ENCODE measurements at regions not wholly inside any gene's neighbourhood (a gene's known extent, or its start where the extent isn't known, plus 50 kb on each side); places are given as distances from the start of the nearest gene placed in this dataset.

GRCh38 chr11:8330404-8330803 is 66.7 kb upstream of the LMO1 start:
- H3K4me3 ChIP-seq (ENCODE audit: control insufficient read depth in 1 of 7, extremely low read depth in 1 of 7, insufficient read depth in 4 of 7, low read depth in 2 of 7, low read length in 6 of 7): no peak overlapping the region
- DNase-seq: no peak
- ChIA-PET POLR2A (no interaction called here), CTCF (interaction anchor here (1.1 kb wide), 1 partner anchor 12 kb away, joined by 3 read pairs; no protein-coding TSS in a partner anchor)
- H3K4me1 ChIP-seq (ENCODE audit: control extremely low read depth in 1 of 4, control insufficient read depth in 4 of 4, insufficient read depth in 4 of 4, low read length in 3 of 4): peaks cover 0 to 31% (median 21%) of the 10 kb centered on the region in 4 experiments
- H3K9me3 ChIP-seq (ENCODE audit: control extremely low read depth in 1 of 5, control insufficient read depth in 4 of 5, insufficient read depth in 2 of 5, low read depth in 1 of 5, low read length in 4 of 5): no peaks in the 10 kb centered on the region
- no peak overlapping the region for H3K27ac ChIP-seq (ENCODE audit: insufficient read depth in 1 of 2, low read depth in 1 of 2, low read length in 2 of 2, poor library complexity in 1 of 2, severe bottlenecking in 2 of 2)
- H3K27me3 ChIP-seq (replicated peaks in 2 of 5; ENCODE audit: control insufficient read depth in 4 of 5, insufficient read depth in 5 of 5, low read length in 4 of 5): peaks cover 0 to 4% (median 0%) of the 10 kb centered on the region in 5 experiments
- H3K36me3 ChIP-seq (ENCODE audit: control insufficient read depth in 4 of 4, insufficient read depth in 4 of 4, low read length in 3 of 4): no peaks in the 10 kb centered on the region
- WGBS (ENCODE audit: insufficient coverage): 82% methylated on average over 6 of the region's 10 CpGs

GRCh38 chr11:8329847-8330361 is 66.2 kb upstream of the LMO1 start:
- 62% methylated on average over 16 of the region's 17 CpGs for WGBS (ENCODE audit: insufficient coverage)
- DNase-seq: no peak
- H3K4me1 ChIP-seq (ENCODE audit: control extremely low read depth in 1 of 4, control insufficient read depth in 4 of 4, insufficient read depth in 4 of 4, low read length in 3 of 4): peaks cover 0 to 31% (median 21%) of the 10 kb centered on the region in 4 experiments
- ChIA-PET CTCF (interaction anchor here (1.1 kb wide), 1 partner anchor 11 kb away, joined by 3 read pairs; no protein-coding TSS in a partner anchor), POLR2A (no interaction called here)
- no peaks in the 10 kb centered on the region for H3K9me3 ChIP-seq (ENCODE audit: control extremely low read depth in 1 of 5, control insufficient read depth in 4 of 5, insufficient read depth in 2 of 5, low read depth in 1 of 5, low read length in 4 of 5)
- no peak overlapping the region for H3K27ac ChIP-seq (ENCODE audit: insufficient read depth in 1 of 2, low read depth in 1 of 2, low read length in 2 of 2, poor library complexity in 1 of 2, severe bottlenecking in 2 of 2)
- H3K27me3 ChIP-seq (replicated peaks in 2 of 5; ENCODE audit: control insufficient read depth in 4 of 5, insufficient read depth in 5 of 5, low read length in 4 of 5): peaks cover 0 to 4% (median 0%) of the 10 kb centered on the region in 5 experiments
- no peak overlapping the region for H3K4me3 ChIP-seq (ENCODE audit: control insufficient read depth in 1 of 7, extremely low read depth in 1 of 7, insufficient read depth in 4 of 7, low read depth in 2 of 7, low read length in 6 of 7)
- no peaks in the 10 kb centered on the region for H3K36me3 ChIP-seq (ENCODE audit: control insufficient read depth in 4 of 4, insufficient read depth in 4 of 4, low read length in 3 of 4)

DNA sequence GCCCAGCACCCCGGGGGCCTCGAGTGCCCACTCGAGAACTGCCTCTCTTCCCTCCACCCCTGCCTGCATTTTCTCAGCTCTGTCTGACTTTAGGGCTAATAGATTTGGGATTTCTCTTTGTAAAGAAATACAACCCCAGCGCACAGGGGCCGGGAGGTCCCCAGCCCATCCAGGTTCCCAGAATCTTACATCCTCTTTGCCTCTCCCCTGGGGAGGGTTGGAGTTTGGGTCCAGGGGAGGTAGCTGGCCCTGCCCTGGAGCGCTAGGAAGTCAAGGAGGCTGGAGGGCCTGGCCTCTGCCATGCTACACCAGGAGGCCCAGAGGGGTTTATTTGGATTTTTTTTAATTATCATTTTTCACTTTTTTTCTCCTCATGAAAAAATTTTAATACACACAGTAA is 65.7 kb upstream of the LMO1 start:
- no peak for DNase-seq
- Histone ChIP-seq H3K27me3 (replicated peaks in 2 of 5; ENCODE audit: control insufficient read depth in 4 of 5, insufficient read depth in 5 of 5, low read length in 4 of 5) (peaks cover 0 to 4% (median 0%) of the 10 kb centered on the region in 5 experiments), H3K9me3 (ENCODE audit: control extremely low read depth in 1 of 5, control insufficient read depth in 4 of 5, insufficient read depth in 2 of 5, low read depth in 1 of 5, low read length in 4 of 5) (no peaks in the 10 kb centered on the region), H3K4me1 (ENCODE audit: control extremely low read depth in 1 of 4, control insufficient read depth in 4 of 4, insufficient read depth in 4 of 4, low read length in 3 of 4) (peaks cover 0 to 31% (median 21%) of the 10 kb centered on the region in 4 experiments), H3K27ac (ENCODE audit: insufficient read depth in 1 of 2, low read depth in 1 of 2, low read length in 2 of 2, poor library complexity in 1 of 2, severe bottlenecking in 2 of 2) (no peak overlapping the region), H3K4me3 (ENCODE audit: control insufficient read depth in 1 of 7, extremely low read depth in 1 of 7, insufficient read depth in 4 of 7, low read depth in 2 of 7, low read length in 6 of 7) (no peak overlapping the region), H3K36me3 (ENCODE audit: control insufficient read depth in 4 of 4, insufficient read depth in 4 of 4, low read length in 3 of 4) (no peaks in the 10 kb centered on the region)
- CTCF ChIA-PET: interaction anchor here (1.1 kb wide), 1 partner anchor 10 kb away, joined by 3 read pairs; no protein-coding TSS in a partner anchor
- POLR2A ChIA-PET: no interaction called here
- 65% methylated on average over 2 of the region's 6 CpGs for WGBS (ENCODE audit: insufficient coverage)

DNA sequence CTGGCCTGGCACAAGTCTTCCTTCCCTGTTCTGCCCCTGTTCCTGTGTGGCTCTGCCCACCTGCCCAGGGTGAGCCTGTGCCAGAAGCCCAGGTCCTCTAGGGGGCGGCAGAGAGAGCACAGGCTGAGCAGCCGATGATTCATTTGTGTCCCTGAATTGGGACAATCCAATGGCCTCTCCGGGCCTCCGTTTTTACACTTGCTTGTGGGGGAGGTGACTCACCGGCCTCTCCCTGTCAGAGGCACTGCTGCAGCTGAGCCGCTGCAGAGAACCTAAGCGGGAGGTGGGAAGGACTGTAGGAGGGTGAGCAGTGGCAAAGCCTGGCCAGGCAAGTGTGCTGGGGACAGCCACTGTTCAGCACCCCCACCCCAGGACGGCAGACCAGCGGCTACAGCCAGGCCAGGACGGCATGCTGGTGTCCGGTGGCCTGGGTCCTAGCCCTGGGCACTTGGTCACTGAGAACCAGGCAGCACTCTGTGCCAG is 65.2 kb upstream of the LMO1 start:
- ChIA-PET POLR2A (no interaction called here), CTCF (interaction anchor here (0.8 to 1.9 kb wide), 3 partner anchors 10 to 105 kb away, joined by 3 to 9 read pairs (median 3); no protein-coding TSS in a partner anchor)
- Histone ChIP-seq H3K9me3 (ENCODE audit: control extremely low read depth in 1 of 5, control insufficient read depth in 4 of 5, insufficient read depth in 2 of 5, low read depth in 1 of 5, low read length in 4 of 5) (no peaks in the 10 kb centered on the region), H3K36me3 (ENCODE audit: control insufficient read depth in 4 of 4, insufficient read depth in 4 of 4, low read length in 3 of 4) (no peaks in the 10 kb centered on the region), H3K4me3 (ENCODE audit: control insufficient read depth in 1 of 7, extremely low read depth in 1 of 7, insufficient read depth in 4 of 7, low read depth in 2 of 7, low read length in 6 of 7) (peak overlapping the region in 1 of 7 experiments; percentile 22), H3K27me3 (replicated peaks in 2 of 5; ENCODE audit: control insufficient read depth in 4 of 5, insufficient read depth in 5 of 5, low read length in 4 of 5) (peaks cover 0 to 4% (median 0%) of the 10 kb centered on the region in 5 experiments), H3K4me1 (ENCODE audit: control extremely low read depth in 1 of 4, control insufficient read depth in 4 of 4, insufficient read depth in 4 of 4, low read length in 3 of 4) (peaks cover 0 to 31% (median 21%) of the 10 kb centered on the region in 4 experiments), H3K27ac (ENCODE audit: insufficient read depth in 1 of 2, low read depth in 1 of 2, low read length in 2 of 2, poor library complexity in 1 of 2, severe bottlenecking in 2 of 2) (no peak overlapping the region)
- DNase-seq: peak; percentile 86 to 93 (median 92)
- 10% methylated on average over 8 of the region's 11 CpGs for WGBS (ENCODE audit: insufficient coverage)

DNA sequence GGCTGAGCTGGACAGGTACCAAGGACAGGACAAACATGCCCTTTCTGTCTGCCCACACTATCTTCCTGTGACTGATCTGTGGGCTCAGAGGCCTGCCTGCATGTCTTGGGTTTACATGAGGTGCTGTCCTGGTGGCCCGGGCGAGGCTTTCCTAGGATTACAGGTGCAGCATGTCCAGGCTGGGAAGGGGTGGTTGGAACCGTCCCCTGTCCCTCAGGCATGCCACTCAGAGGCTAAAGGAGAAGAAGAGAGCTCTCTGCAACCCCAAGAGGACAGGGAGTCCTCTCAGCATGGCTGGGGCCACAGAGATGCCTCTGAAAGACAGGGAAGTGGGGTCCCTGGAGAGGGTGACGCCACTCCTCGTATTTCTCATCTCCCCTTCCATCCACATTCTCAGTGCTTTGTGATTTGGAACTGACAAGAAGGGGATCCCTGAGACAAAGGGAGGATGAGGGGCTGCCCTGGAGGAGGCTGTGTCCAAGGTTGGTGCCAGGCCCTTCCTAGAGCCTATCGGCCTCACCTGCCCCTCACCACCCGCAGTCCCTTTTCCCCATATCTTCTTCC is 64.6 kb upstream of the LMO1 start:
- CTCF ChIA-PET: interaction anchor here (0.8 to 1.9 kb wide), 4 partner anchors 9 to 138 kb away, joined by 3 to 9 read pairs (median 4); no protein-coding TSS in a partner anchor

DNA sequence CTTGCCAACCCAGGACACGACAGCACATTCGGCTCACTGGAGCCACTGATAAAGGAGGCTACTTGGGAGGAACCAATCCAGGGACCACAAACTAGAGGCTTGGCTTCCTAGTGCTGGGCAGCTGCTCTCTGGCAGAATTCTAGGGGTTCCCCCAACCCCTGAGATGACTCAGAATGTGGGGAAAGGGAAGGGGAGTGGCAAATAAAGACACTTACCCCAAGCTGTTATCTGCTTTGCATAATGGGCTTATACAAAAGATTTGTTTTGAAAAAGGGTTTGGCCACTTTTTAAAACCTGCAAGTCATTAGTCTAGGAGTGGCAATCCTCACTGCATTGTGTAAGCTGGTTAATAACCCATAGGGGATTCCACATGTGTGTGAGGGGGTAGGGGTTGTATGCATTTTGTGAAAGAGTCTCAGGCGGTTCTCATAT is 64.1 kb upstream of the LMO1 start:
- Histone ChIP-seq H3K36me3 (ENCODE audit: control insufficient read depth in 4 of 4, insufficient read depth in 4 of 4, low read length in 3 of 4) (no peaks in the 10 kb centered on the region), H3K27me3 (replicated peaks in 2 of 5; ENCODE audit: control insufficient read depth in 4 of 5, insufficient read depth in 5 of 5, low read length in 4 of 5) (peaks cover 0 to 6% (median 0%) of the 10 kb centered on the region in 5 experiments), H3K9me3 (ENCODE audit: control extremely low read depth in 1 of 5, control insufficient read depth in 4 of 5, insufficient read depth in 2 of 5, low read depth in 1 of 5, low read length in 4 of 5) (no peaks in the 10 kb centered on the region), H3K4me1 (ENCODE audit: control extremely low read depth in 1 of 4, control insufficient read depth in 4 of 4, insufficient read depth in 4 of 4, low read length in 3 of 4) (peaks cover 0 to 28% (median 20%) of the 10 kb centered on the region in 4 experiments), H3K27ac (ENCODE audit: insufficient read depth in 1 of 2, low read depth in 1 of 2, low read length in 2 of 2, poor library complexity in 1 of 2, severe bottlenecking in 2 of 2) (no peak overlapping the region), H3K4me3 (ENCODE audit: control insufficient read depth in 1 of 7, extremely low read depth in 1 of 7, insufficient read depth in 4 of 7, low read depth in 2 of 7, low read length in 6 of 7) (no peak overlapping the region)
- CTCF ChIA-PET: interaction anchor here (0.6 to 1.9 kb wide), 5 partner anchors 9 to 389 kb away, joined by 3 to 9 read pairs (median 3); no protein-coding TSS in a partner anchor
- WGBS (ENCODE audit: insufficient coverage): 100% methylated on average over 2 of the region's 3 CpGs
- DNase-seq: peak; percentile 39 to 88 (median 85)
- POLR2A ChIA-PET: no interaction called here

More for the DNA sequence above, 64.6 kb upstream of the LMO1 start:
- no peaks in the 10 kb centered on the region for H3K9me3 ChIP-seq (ENCODE audit: control extremely low read depth in 1 of 5, control insufficient read depth in 4 of 5, insufficient read depth in 2 of 5, low read depth in 1 of 5, low read length in 4 of 5)
- DNase-seq: no peak
- POLR2A ChIA-PET: no interaction called here
- H3K27ac ChIP-seq (ENCODE audit: insufficient read depth in 1 of 2, low read depth in 1 of 2, low read length in 2 of 2, poor library complexity in 1 of 2, severe bottlenecking in 2 of 2): no peak overlapping the region
- no peak overlapping the region for H3K4me3 ChIP-seq (ENCODE audit: control insufficient read depth in 1 of 7, extremely low read depth in 1 of 7, insufficient read depth in 4 of 7, low read depth in 2 of 7, low read length in 6 of 7)
- peaks cover 0 to 31% (median 21%) of the 10 kb centered on the region in 4 experiments for H3K4me1 ChIP-seq (ENCODE audit: control extremely low read depth in 1 of 4, control insufficient read depth in 4 of 4, insufficient read depth in 4 of 4, low read length in 3 of 4)
- H3K27me3 ChIP-seq (replicated peaks in 2 of 5; ENCODE audit: control insufficient read depth in 4 of 5, insufficient read depth in 5 of 5, low read length in 4 of 5): peaks cover 0 to 6% (median 0%) of the 10 kb centered on the region in 5 experiments
- 88% methylated on average over 5 of the region's 7 CpGs for WGBS (ENCODE audit: insufficient coverage)
- no peaks in the 10 kb centered on the region for H3K36me3 ChIP-seq (ENCODE audit: control insufficient read depth in 4 of 4, insufficient read depth in 4 of 4, low read length in 3 of 4)

DNA sequence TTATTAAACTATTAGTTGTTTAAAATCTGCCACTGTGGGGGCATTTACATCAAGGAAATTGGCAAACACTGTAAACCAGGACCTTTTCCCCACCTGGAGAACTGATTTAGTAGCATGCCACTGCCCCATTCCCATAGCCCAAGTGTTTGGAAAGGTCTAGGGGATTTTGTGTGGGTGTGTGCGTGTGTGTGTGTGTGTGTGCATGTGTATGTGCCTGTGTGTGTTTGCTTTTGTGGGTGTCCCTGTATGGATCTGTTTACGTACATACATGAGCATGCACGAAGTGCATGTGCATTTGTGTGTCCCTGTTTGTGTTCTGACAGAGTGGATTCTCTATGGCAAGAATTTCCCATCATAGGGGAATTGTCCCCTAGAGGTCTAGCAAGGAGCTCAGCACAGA is 62.7 kb upstream of the LMO1 start:
- no peak for DNase-seq
- WGBS (ENCODE audit: insufficient coverage): no CpG with 5 or more reads among the region's 3 CpGs
- CTCF ChIA-PET: interaction anchor here (0.6 to 1.4 kb wide), 2 partner anchors 18 to 103 kb away, joined by 3 read pairs; no protein-coding TSS in a partner anchor
- no peak overlapping the region for H3K27ac ChIP-seq (ENCODE audit: insufficient read depth in 1 of 2, low read depth in 1 of 2, low read length in 2 of 2, poor library complexity in 1 of 2, severe bottlenecking in 2 of 2)
- H3K4me3 ChIP-seq (ENCODE audit: control insufficient read depth in 1 of 7, extremely low read depth in 1 of 7, insufficient read depth in 4 of 7, low read depth in 2 of 7, low read length in 6 of 7): no peak overlapping the region
- peaks cover 0 to 14% (median 10%) of the 10 kb centered on the region in 4 experiments for H3K4me1 ChIP-seq (ENCODE audit: control extremely low read depth in 1 of 4, control insufficient read depth in 4 of 4, insufficient read depth in 4 of 4, low read length in 3 of 4)
- no peaks in the 10 kb centered on the region for H3K36me3 ChIP-seq (ENCODE audit: control insufficient read depth in 4 of 4, insufficient read depth in 4 of 4, low read length in 3 of 4)
- H3K27me3 ChIP-seq (replicated peaks in 2 of 5; ENCODE audit: control insufficient read depth in 4 of 5, insufficient read depth in 5 of 5, low read length in 4 of 5): peaks cover 0 to 6% (median 0%) of the 10 kb centered on the region in 5 experiments
- no peaks in the 10 kb centered on the region for H3K9me3 ChIP-seq (ENCODE audit: control extremely low read depth in 1 of 5, control insufficient read depth in 4 of 5, insufficient read depth in 2 of 5, low read depth in 1 of 5, low read length in 4 of 5)
- POLR2A ChIA-PET: no interaction called here
